Osteoblast (primary cell): ENCODE measurements at regions not wholly inside any gene's neighbourhood (a gene's known extent, or its start where the extent isn't known, plus 50 kb on each side); places are given as distances from the start of the nearest gene placed in this dataset.
"Not testable (repeated sequence)": the region's sequence is repeated elsewhere in the genome, so short reads cannot be mapped to it uniquely, and the experiment has no call there.

Experiments
- DNase-seq: peaks from one replicate; pipeline ENCODE4 v3.0.0; 2011; ENCODE audit warnings: low spot score, mixed read lengths; ENCODE audit not compliant: insufficient read length; ENCODE audit errors: missing footprints
- H2AFZ ChIP-seq: 2 replicates; pipeline ENCODE4 v1.6.0; 2011; ENCODE audit warnings: mild to moderate bottlenecking, low read length
- H3K27ac ChIP-seq: 2 replicates; pipeline ENCODE4 v1.5.1; 2011; ENCODE audit warnings: mild to moderate bottlenecking, low read depth, low read length, moderate library complexity
- H3K27me3 ChIP-seq: 2 replicates; pipeline ENCODE4 v1.6.0; 2012; ENCODE audit warnings: mild to moderate bottlenecking, control low read depth, inconsistent platforms, low read length, moderate library complexity; ENCODE audit not compliant: insufficient read depth
- H3K36me3 ChIP-seq: 2 replicates; pipeline ENCODE4 v1.5.1; 2011; ENCODE audit warnings: mild to moderate bottlenecking, low read length, control low read depth, moderate library complexity; ENCODE audit not compliant: insufficient read depth
- H3K4me1 ChIP-seq: 2 replicates; pipeline ENCODE4 v1.5.1; 2011; ENCODE audit warnings: mild to moderate bottlenecking, low read length, control low read depth, moderate library complexity; ENCODE audit not compliant: insufficient read depth
- H3K4me2 ChIP-seq: 2 replicates; pipeline ENCODE4 v1.6.0; 2011; ENCODE audit warnings: mild to moderate bottlenecking, low read length; ENCODE audit not compliant: insufficient read depth
- H3K4me3 ChIP-seq: fragments of 200-600 bp; sonication (generic); 3 replicates; pipeline ENCODE4 v1.5.1; 2012; ENCODE audit warnings: mild to moderate bottlenecking, low read length, inconsistent platforms; ENCODE audit not compliant: insufficient read depth
- H3K79me2 ChIP-seq: 2 replicates; pipeline ENCODE4 v1.6.0; 2012; ENCODE audit warnings: mild to moderate bottlenecking, low read length, control low read depth, inconsistent platforms; ENCODE audit not compliant: insufficient read depth
- H3K9me3 ChIP-seq: 2 replicates; pipeline ENCODE4 v1.5.1; 2011; ENCODE audit warnings: low read depth, low read length, control low read depth
- H4K20me1 ChIP-seq: 2 replicates; pipeline ENCODE4 v1.6.0; 2012; ENCODE audit warnings: mild to moderate bottlenecking, low read length, control low read depth; ENCODE audit not compliant: insufficient read depth
- CTCF ChIP-seq: IDR thresholded peaks from 2 replicates; pipeline ENCODE4 v1.5.1; 2011; ENCODE audit warnings: mild to moderate bottlenecking, low read depth, low read length, moderate library complexity; ENCODE audit errors: extremely low read depth

GRCh38 chr17:83205387-83206035 is 126.1 kb downstream of the METRNL start:
- not testable (repeated sequence) for H3K36me3 ChIP-seq, H4K20me1 ChIP-seq, DNase-seq, H3K4me3 ChIP-seq, H3K27me3 ChIP-seq, H3K27ac ChIP-seq, H3K9me3 ChIP-seq, H2AFZ ChIP-seq, H3K4me2 ChIP-seq, H3K79me2 ChIP-seq
- peak; percentile 39 for TF ChIP-seq CTCF
- peaks cover 38% of the 10 kb centered on the region for H3K4me1 ChIP-seq

- DNase-seq, H3K27ac ChIP-seq, H4K20me1 ChIP-seq: not testable (repeated sequence)
Measured at GRCh38 chr17:83206036-83206394, 126.6 kb downstream of the METRNL start.

GRCh38 chr17:83206819-83207588 is 127.6 kb downstream of the METRNL start:
- H3K4me3 ChIP-seq, DNase-seq, H2AFZ ChIP-seq: not testable (repeated sequence)

More at GRCh38 chr17:83206036-83206394, 126.6 kb downstream of the METRNL start:
- H3K4me1 ChIP-seq, result peaks cover 33% of the 10 kb centered on the region
- not testable (repeated sequence) for H3K4me3 ChIP-seq, H3K27me3 ChIP-seq, H3K4me2 ChIP-seq, H3K9me3 ChIP-seq, H3K36me3 ChIP-seq, H3K79me2 ChIP-seq, H2AFZ ChIP-seq

GRCh38 chr17:83247001-83247400 is 167.6 kb downstream of the METRNL start:
- H3K4me2 ChIP-seq, H4K20me1 ChIP-seq, H3K27ac ChIP-seq, H3K4me1 ChIP-seq, DNase-seq, H3K79me2 ChIP-seq, H2AFZ ChIP-seq, H3K36me3 ChIP-seq, H3K27me3 ChIP-seq, H3K9me3 ChIP-seq, H3K4me3 ChIP-seq: not testable (repeated sequence)

More at GRCh38 chr17:83206819-83207588, 127.6 kb downstream of the METRNL start:
- not testable (repeated sequence) for H3K9me3 ChIP-seq, H3K4me2 ChIP-seq, H3K27me3 ChIP-seq, H3K27ac ChIP-seq, H3K79me2 ChIP-seq, H4K20me1 ChIP-seq, H3K36me3 ChIP-seq
- peaks cover 24% of the 10 kb centered on the region for H3K4me1 ChIP-seq
